ENCODE measurements at regions not wholly inside any gene's neighbourhood (a gene's known extent, or its start where the extent isn't known, plus 50 kb on each side); places are given as distances from the start of the nearest gene placed in this dataset.

- TF ChIP-seq, protein P1, sequence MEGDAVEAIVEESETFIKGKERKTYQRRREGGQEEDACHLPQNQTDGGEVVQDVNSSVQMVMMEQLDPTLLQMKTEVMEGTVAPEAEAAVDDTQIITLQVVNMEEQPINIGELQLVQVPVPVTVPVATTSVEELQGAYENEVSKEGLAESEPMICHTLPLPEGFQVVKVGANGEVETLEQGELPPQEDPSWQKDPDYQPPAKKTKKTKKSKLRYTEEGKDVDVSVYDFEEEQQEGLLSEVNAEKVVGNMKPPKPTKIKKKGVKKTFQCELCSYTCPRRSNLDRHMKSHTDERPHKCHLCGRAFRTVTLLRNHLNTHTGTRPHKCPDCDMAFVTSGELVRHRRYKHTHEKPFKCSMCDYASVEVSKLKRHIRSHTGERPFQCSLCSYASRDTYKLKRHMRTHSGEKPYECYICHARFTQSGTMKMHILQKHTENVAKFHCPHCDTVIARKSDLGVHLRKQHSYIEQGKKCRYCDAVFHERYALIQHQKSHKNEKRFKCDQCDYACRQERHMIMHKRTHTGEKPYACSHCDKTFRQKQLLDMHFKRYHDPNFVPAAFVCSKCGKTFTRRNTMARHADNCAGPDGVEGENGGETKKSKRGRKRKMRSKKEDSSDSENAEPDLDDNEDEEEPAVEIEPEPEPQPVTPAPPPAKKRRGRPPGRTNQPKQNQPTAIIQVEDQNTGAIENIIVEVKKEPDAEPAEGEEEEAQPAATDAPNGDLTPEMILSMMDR (IDR thresholded peaks at IDR 0.05), result no peak
- TF ChIP-seq NR2C2 (CRISPR knock-in tag; IDR thresholded peaks at IDR 0.05), result no peak
These were observed 282.6 kb upstream of the PPARGC1A start for GRCh38 chr4:24172406-24172805.
